ENCODE measurements at regions not wholly inside any gene's neighbourhood (a gene's known extent, or its start where the extent isn't known, plus 50 kb on each side); places are given as distances from the start of the nearest gene placed in this dataset.
"Not testable (repeated sequence)": the region's sequence is repeated elsewhere in the genome, so short reads cannot be mapped to it uniquely, and the experiment has no call there.

- H3K4me1 ChIP-seq (ENCODE audit: control insufficient read depth, insufficient read depth, low read length); H3K9me3 ChIP-seq (ENCODE audit: control insufficient read depth, insufficient read depth, low read depth, low read length); H3K36me3 ChIP-seq (ENCODE audit: control insufficient read depth in 2 of 2, insufficient read depth in 1 of 2, low read length in 2 of 2); H3K4me3 ChIP-seq (ENCODE audit: low read depth, low read length); H3K27ac ChIP-seq (ENCODE audit: extremely low read depth, low read depth, low read length); POLR2A ChIA-PET: not testable (repeated sequence)
- CTCF ChIA-PET: interaction anchor here (0.6 to 0.9 kb wide), 2 partner anchors 24 to 100 kb away, joined by 3 to 4 read pairs; no protein-coding TSS in a partner anchor
- TF ChIP-seq YY1 (tag by site-specific recombination; IDR thresholded peaks at IDR 0.05): peak; percentile 67
- TF ChIP-seq SP3 (tag by site-specific recombination; IDR thresholded peaks at IDR 0.05): 0 out of 2 replicates have a peak, but pooled peaks have one; percentile 26
- TF ChIP-seq EGR2 (tag by site-specific recombination; IDR thresholded peaks at IDR 0.05; ENCODE audit: low read depth): peak; percentile 51; the same call in 1 of the 2 replicates
- peak; percentile 25; the same call in 1 of the 2 replicates for TF ChIP-seq ZNF341 (tag by site-specific recombination; IDR thresholded peaks at IDR 0.05; ENCODE audit: low read depth)
- peak; percentile 36 for TF ChIP-seq ZBTB8A (tag by site-specific recombination; IDR thresholded peaks at IDR 0.05)
- TF ChIP-seq ZBTB17 (tag by site-specific recombination; IDR thresholded peaks at IDR 0.05): peak; percentile 71
- peak; percentile 27; the same call in 1 of the 2 replicates for TF ChIP-seq REST (tag by site-specific recombination; IDR thresholded peaks at IDR 0.05)
- TF ChIP-seq HIC1 (tag by site-specific recombination; IDR thresholded peaks at IDR 0.05): peak; percentile 24; the same call in 1 of the 2 replicates
- TF ChIP-seq ZBTB48 (tag by site-specific recombination; IDR thresholded peaks at IDR 0.05): 0 out of 2 replicates have a peak, but pooled peaks have one; percentile 23
Observed at GRCh38 chr5:104079861-104080645, 517.5 kb upstream of the NUDT12 start.

GRCh38 chr5:104071887-104072286 is 509.3 kb upstream of the NUDT12 start:
- H3K4me1 ChIP-seq (ENCODE audit: control insufficient read depth, insufficient read depth, low read length): no peaks in the 10 kb centered on the region
- POLR2A ChIA-PET: no interaction called here
- no peaks in the 10 kb centered on the region for H3K9me3 ChIP-seq (ENCODE audit: control insufficient read depth, insufficient read depth, low read depth, low read length)
- CTCF ChIA-PET: no interaction called here
- H3K4me3 ChIP-seq (ENCODE audit: low read depth, low read length): no peak overlapping the region
- H3K27ac ChIP-seq (ENCODE audit: extremely low read depth, low read depth, low read length): no peak overlapping the region
- H3K36me3 ChIP-seq (ENCODE audit: control insufficient read depth in 2 of 2, insufficient read depth in 1 of 2, low read length in 2 of 2): no peaks in the 10 kb centered on the region
- TF ChIP-seq IKZF3 (tag by site-specific recombination; IDR thresholded peaks at IDR 0.05) (no peak), SCRT2 (tag by site-specific recombination; IDR thresholded peaks at IDR 0.05) (no peak), REST (tag by site-specific recombination; IDR thresholded peaks at IDR 0.05) (no peak), ZNF701 (tag by site-specific recombination; IDR thresholded peaks at IDR 0.05) (no peak), ZNF561 (tag by site-specific recombination; IDR thresholded peaks at IDR 0.05; ENCODE audit: borderline replicate concordance) (no peak), ZNF157 (tag by site-specific recombination; IDR thresholded peaks at IDR 0.05) (no peak), ZFP69B (tag by site-specific recombination; IDR thresholded peaks at IDR 0.05) (no peak), INSM2 (tag by site-specific recombination; IDR thresholded peaks at IDR 0.05) (no peak), ZNF350 (tag by site-specific recombination; IDR thresholded peaks at IDR 0.05) (no peak), GLI2 (tag by site-specific recombination; IDR thresholded peaks at IDR 0.05; ENCODE audit: borderline replicate concordance, low read depth) (no peak), AEBP2 (tag by site-specific recombination; IDR thresholded peaks at IDR 0.05; ENCODE audit: borderline replicate concordance) (no peak), ZNF549 (tag by site-specific recombination; IDR thresholded peaks at IDR 0.05) (no peak), ZNF76 (tag by site-specific recombination; IDR thresholded peaks at IDR 0.05; ENCODE audit: borderline replicate concordance, low read depth) (no peak)

All from HEK293 (cell line).